GM13977 (cell line): ENCODE measurements at regions not wholly inside any gene's neighbourhood (a gene's known extent, or its start where the extent isn't known, plus 50 kb on each side); places are given as distances from the start of the nearest gene placed in this dataset.

Experiments
- DNase-seq: peaks from one replicate; pipeline ENCODE4 v3.0.0; 2012; ENCODE audit warnings: low spot score
- in situ Hi-C: fragments of 300-500 bp; cut with MboI; formaldehyde crosslinking; loops from one replicate; pipeline ENCODE4 v1.12.0; 2022; ENCODE audit warnings: low sequenced_read_pairs, low pct_unique_long_range_greater_than_20kb, mixed read lengths, inconsistent platforms; ENCODE audit not compliant: unreplicated experiment
- TF ChIP-seq, protein P1 (sequence below): IDR thresholded peaks from 2 replicates; pipeline ENCODE4 v1.5.1; 2012; ENCODE audit warnings: mild to moderate bottlenecking, control low read depth; ENCODE audit not compliant: insufficient read depth; ENCODE audit errors: extremely low read depth, missing control alignments

DNA sequence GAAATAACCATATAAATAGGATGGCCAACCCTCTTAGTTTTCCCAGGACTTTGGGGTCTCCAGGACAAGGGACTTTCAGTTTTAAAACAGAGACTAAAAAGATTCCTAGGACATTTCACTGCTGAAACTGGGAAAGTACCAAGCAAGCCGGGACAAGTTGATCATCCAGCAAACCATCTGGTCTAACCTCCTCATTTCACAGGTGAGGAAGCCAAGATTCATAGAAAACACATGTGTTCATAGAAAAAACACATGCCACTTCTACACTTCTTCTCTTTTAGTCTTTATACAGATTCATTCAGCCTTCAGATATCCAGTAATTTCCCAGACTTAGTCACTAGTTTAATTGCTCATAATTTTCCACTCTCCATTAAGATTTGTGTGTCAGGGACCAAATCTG is 165.6 kb upstream of the CCDC54 start:
- in situ Hi-C loops = no loop called here
- DNase-seq = no peak
- TF ChIP-seq, protein P1, sequence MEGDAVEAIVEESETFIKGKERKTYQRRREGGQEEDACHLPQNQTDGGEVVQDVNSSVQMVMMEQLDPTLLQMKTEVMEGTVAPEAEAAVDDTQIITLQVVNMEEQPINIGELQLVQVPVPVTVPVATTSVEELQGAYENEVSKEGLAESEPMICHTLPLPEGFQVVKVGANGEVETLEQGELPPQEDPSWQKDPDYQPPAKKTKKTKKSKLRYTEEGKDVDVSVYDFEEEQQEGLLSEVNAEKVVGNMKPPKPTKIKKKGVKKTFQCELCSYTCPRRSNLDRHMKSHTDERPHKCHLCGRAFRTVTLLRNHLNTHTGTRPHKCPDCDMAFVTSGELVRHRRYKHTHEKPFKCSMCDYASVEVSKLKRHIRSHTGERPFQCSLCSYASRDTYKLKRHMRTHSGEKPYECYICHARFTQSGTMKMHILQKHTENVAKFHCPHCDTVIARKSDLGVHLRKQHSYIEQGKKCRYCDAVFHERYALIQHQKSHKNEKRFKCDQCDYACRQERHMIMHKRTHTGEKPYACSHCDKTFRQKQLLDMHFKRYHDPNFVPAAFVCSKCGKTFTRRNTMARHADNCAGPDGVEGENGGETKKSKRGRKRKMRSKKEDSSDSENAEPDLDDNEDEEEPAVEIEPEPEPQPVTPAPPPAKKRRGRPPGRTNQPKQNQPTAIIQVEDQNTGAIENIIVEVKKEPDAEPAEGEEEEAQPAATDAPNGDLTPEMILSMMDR = no peak

DNA sequence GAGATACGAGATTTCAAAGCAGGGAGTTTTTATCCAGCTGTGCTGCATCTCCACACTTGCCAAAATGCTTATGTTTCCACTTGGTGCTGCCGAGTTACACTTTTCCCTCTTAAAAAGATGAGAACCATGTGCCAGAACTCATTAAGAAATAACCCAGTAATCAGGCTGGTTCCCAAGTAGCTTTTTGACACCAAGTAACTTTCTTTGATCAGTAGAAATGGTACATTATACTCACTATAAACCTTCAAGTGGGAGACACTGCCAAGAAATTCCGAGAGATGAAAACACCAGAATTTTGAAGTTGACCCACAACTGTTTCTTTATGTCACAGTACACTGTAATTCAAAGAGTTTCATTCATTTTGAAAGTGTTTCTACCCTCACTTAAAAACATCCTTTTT is 164.6 kb upstream of the CCDC54 start:
- in situ Hi-C loops = no loop called here
- TF ChIP-seq, protein P1 = no peak
- no peak for DNase-seq

DNA sequence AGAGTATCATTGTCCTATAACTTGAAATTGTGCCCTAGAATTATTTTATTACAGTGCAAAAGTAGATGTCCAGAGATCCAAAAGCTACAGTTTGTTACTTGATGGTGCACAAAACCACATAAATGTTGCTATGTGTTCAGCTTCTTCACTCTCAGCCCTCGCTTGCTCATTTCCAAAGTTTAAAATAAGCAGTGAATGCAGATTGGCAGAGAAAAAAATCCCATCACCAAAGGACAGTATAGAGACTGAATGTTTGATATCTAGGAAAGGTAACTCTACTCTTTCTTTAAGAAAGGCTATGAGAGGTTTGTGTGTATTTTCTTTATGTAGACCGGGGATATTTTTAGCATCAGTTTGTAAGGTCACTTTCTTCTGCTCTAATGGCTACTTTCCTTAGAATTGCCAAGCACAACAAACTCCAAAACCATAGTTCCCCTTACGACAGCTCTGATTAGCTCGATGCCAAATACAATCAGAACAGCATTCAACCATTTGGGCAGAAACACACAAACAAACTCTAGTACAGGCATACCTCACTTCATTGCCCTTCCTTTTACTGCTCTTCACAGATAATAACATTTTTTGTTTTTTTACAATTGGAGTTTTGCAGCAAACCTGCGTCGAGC is 164.1 kb upstream of the CCDC54 start:
- no peak for DNase-seq
- TF ChIP-seq, protein P1 = no peak
- in situ Hi-C loops = no loop called here

DNA sequence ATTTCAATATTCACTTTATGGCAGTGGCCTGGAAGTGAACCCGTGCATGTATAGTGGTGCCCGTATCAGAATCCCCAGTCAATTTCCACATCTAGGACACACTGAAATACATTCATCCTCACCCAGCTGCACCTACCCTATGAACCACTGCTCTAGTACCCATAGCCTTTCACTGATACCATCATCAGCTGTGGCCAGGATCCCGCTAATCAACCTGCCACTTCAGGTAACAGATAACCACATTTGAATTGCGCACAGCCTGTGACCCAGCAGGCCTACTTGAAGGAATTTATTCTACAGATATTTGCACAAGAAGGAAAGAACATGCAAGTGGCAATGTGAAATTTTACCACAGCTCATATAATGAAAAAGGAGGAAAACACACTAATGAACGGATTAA is 161.0 kb upstream of the CCDC54 start:
- in situ Hi-C loops = no loop called here
- TF ChIP-seq, protein P1 = no peak
- no peak for DNase-seq

DNA sequence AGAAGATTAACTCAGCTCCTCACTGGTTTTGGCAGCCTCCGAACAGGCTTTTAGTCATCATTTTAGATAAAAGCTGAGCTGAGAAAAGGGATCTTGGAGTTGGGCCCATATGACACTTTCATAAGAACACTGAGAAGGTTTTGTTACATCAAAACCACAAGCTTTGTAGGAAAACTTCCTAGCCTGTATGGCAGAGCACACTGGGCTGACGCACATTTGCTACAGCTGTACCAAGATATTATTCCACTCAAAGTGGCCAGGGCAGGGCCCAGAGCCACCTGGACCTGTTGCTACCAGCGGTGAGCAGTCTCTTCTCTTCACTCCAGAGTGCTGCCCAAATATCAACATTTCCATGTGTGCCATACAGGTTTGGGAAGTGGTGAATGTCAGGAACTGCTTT is 160.5 kb upstream of the CCDC54 start:
- in situ Hi-C loops = no loop called here
- no peak for DNase-seq
- TF ChIP-seq, protein P1 = no peak

DNA sequence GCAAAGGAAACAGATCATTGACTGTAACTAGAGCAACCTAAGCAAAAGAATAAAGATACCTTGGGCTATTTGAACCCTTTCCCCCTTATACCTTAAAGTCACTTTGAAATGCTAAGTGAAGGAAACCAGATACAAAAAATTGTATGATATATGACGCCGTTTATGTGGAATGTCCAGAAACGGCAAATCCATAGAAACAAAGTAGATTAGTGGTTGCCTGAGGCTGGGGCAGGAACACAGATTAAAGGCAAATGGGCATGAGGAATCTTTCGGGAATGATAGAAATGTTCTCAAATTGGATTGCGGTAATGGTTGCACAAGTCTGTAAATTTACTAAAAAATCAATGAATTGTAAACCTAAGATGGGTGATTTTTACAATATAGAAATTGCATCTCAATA is 160.1 kb upstream of the CCDC54 start:
- TF ChIP-seq, protein P1 = no peak
- in situ Hi-C loops = no loop called here
- no peak for DNase-seq
